Endothelial cell of umbilical vein (primary cell): ENCODE measurements at regions not wholly inside any gene's neighbourhood (a gene's known extent, or its start where the extent isn't known, plus 50 kb on each side); places are given as distances from the start of the nearest gene placed in this dataset. TPM values are rescaled to one million over a fixed set of nuclear protein-coding genes. Genes with fewer than 3 reads are reported as not detected.

Source experiments
- small RNA-seq: library from RNA; depleted of rRNA; stranded (forward); fragments of <200 nt; gene quantifications from one replicate; pipeline ENCODE3, GENCODE V24; 2012; ENCODE audit warnings: low replicate concordance, low read depth; ENCODE audit not compliant: insufficient read depth, insufficient read length

Small RNA genes in the stretch of these regions (small RNA-seq; reads per million reads assigned to genes)
- gene AC024067.1 (not detected), gene RF00156 (not detected), gene RNU6-1314P (not detected)
